ENCODE measurements at regions not wholly inside any gene's neighbourhood (a gene's known extent, or its start where the extent isn't known, plus 50 kb on each side); places are given as distances from the start of the nearest gene placed in this dataset.
A peak's percentile ranks its signal among the peaks of the same experiment; 100 is the strongest.

DNA sequence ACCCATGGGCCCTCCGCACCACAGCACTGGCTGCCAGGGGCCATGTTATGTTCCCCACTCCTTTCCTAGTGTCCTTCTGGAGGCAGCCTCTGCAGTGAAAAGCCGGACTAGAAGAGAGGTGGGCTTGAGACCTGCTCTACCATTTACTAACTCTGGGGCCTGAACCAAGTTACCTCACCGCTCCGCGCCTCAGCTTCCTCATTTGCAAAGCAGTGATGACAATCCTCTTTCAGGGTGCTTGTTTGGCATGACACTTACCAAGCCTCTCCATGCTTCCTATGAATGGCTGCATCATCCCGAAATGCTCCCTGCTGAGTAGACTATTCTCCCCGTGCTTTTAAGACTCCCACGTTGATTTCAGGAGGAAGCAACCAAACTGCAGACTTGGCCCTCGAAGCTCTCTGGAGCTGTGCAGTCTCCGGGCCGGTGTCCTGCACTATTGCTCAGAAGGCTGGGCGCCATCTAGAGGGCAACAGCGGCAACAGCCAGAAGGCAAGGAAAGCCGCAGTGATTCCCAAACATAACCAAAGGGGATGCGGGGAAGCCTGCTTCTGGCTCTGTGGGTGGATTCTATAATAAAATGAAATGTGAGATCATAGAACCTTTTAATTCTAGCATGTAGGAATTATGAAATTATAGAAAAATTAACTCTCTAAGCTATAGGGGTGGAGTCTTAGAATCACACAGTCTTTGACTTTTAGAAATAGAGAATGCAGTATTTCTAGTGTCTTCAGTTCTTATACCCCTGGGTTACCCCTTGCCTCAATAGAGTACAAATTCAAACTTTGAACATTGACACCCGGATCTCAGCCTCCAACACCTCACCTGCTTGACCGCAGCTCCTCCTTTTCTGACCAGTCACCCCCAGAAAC lies 599.8 kb upstream of the BRINP1 start:
- no peak overlapping the region for H3K4me3 ChIP-seq (ENCODE audit: control insufficient read depth, low read depth, low read length)
- DNase-seq (ENCODE audit: low read depth): peak; percentile 66
- TF ChIP-seq, protein P1, sequence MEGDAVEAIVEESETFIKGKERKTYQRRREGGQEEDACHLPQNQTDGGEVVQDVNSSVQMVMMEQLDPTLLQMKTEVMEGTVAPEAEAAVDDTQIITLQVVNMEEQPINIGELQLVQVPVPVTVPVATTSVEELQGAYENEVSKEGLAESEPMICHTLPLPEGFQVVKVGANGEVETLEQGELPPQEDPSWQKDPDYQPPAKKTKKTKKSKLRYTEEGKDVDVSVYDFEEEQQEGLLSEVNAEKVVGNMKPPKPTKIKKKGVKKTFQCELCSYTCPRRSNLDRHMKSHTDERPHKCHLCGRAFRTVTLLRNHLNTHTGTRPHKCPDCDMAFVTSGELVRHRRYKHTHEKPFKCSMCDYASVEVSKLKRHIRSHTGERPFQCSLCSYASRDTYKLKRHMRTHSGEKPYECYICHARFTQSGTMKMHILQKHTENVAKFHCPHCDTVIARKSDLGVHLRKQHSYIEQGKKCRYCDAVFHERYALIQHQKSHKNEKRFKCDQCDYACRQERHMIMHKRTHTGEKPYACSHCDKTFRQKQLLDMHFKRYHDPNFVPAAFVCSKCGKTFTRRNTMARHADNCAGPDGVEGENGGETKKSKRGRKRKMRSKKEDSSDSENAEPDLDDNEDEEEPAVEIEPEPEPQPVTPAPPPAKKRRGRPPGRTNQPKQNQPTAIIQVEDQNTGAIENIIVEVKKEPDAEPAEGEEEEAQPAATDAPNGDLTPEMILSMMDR (conservative IDR thresholded peaks at IDR 0.05; ENCODE audit: control insufficient read depth, insufficient read depth, low read depth, low read length): peak; percentile 96

DNA sequence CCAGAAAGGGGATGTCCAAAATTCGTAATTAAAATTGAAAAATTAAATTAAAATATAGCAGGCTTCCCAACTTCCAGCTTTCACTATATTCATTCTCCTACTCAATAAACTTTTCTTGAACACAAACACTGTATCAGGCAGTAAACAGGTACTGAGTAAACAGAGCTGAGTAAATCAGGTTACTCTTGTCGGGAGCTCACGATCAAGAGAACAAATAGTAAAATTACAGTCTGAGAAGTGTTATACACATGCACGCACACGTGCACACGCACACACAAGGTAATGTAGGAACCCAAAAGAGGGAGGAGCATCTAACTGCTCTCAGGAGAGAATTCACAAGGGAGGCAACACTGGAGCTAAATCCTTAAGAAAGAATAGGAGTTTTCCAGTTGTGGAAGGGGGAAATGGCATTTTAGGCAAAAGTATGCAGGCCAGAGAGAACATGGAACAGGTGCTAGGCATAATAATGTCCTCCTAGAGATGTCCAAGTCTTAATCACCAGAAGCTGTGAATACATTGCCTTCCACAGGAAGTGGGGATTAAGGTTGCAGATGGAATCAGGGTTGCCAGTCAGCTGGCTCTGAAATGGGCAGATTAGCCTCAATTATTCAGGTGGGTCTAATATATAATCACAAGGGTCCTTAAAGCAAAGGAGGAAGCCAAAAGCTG lies 598.8 kb upstream of the BRINP1 start:
- no peak for DNase-seq (ENCODE audit: low read depth)
- TF ChIP-seq, protein P1 (conservative IDR thresholded peaks at IDR 0.05; ENCODE audit: control insufficient read depth, insufficient read depth, low read depth, low read length): no peak
- no peak overlapping the region for H3K4me3 ChIP-seq (ENCODE audit: control insufficient read depth, low read depth, low read length)

DNA sequence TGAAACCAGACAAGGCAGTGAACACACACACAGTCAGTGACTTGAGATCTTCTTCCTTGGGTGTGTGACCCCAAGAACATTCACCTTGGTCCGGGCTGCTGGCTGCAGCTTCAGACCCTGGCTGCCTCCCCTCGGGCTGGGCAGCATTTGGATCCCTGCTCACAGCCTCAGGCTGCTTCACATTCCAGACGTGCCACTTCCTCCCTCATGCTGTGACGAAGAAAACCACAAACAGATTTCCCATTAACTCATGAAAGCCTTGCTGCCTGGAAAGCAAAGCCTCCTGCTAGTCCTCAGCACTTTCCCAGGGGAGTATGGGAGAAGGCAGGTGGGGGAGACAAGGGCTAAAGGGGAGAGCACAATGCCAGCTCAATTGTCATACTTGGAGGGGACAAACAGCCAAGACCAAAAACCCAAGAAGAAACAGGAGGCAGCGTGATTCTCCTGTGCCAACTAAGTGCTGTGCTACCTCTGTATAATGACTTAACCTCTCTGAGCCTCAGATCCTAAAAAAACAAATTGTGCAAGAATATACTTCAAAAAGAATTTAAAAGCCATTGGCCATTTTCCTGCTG lies 594.6 kb upstream of the BRINP1 start:
- TF ChIP-seq, protein P1 (conservative IDR thresholded peaks at IDR 0.05; ENCODE audit: control insufficient read depth, insufficient read depth, low read depth, low read length): no peak
- peak; percentile 86 for DNase-seq (ENCODE audit: low read depth)

DNA sequence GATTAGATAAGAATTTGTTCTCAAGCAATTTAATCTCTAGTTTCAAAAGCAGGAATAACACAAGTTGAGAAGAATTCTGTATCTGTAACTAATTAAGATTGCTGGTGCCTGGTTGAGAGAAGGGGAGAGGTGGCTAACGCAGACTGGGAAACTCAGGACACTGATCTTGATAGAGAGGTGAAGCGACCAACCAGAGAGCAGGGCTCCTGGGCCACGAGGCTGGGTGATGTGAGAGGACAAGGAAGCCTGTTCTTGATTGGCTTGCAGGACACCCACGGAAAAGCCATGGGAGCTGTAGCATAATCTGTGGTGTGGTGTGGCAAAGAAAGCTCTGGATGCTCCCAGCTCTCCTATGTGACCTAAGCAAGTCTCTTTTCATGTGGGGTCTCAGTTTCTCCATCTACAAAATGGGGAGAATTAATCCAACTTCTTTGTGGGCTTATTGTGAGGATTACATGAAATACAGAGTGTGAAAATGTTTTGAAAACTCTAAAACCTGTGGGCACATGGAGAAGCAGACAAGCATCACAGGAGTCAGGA lies 594.1 kb upstream of the BRINP1 start:
- DNase-seq (ENCODE audit: low read depth): peak; percentile 83
- TF ChIP-seq, protein P1 (conservative IDR thresholded peaks at IDR 0.05; ENCODE audit: control insufficient read depth, insufficient read depth, low read depth, low read length): no peak
- H3K4me3 ChIP-seq (ENCODE audit: control insufficient read depth, low read depth, low read length): no peak overlapping the region

More for the DNA sequence above, 594.6 kb upstream of the BRINP1 start:
- no peak overlapping the region for H3K4me3 ChIP-seq (ENCODE audit: control insufficient read depth, low read depth, low read length)

DNA sequence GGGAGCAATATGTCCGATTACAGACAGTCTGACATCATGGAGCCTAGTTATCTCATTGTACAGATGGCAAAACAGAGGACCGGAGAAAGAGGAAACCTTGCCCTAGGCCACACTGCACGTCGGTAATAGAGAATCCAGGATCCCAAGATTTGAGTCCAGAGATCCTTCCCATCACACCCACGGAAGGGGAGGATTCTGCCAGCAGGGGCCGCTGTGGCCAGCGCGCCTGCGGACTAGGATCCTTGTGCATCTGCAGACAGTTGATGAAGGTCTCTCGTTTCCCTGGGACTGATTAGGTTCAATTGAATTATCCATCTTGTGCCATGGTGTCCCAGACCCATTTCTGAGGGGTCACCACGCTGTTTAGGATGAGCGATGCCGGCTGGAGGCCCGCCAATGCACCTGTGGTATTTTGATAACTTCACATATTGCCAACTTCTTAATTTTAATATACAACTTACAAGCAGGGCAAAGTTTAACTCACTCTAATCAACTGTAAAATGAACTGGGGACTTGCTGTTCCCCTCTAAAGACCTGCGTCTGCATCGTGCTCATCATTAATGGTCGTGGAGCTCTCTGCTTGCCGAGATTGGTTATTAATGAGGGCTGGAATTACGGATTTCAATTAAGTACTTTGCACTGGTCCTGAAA lies 592.7 kb upstream of the BRINP1 start:
- no peak overlapping the region for H3K4me3 ChIP-seq (ENCODE audit: control insufficient read depth, low read depth, low read length)
- TF ChIP-seq, protein P1 (conservative IDR thresholded peaks at IDR 0.05; ENCODE audit: control insufficient read depth, insufficient read depth, low read depth, low read length): peak; percentile 85
- peak; percentile 45 for DNase-seq (ENCODE audit: low read depth)

Data from fibroblast of mammary gland (primary cell).